ENCODE measurements at regions not wholly inside any gene's neighbourhood (a gene's known extent, or its start where the extent isn't known, plus 50 kb on each side); places are given as distances from the start of the nearest gene placed in this dataset.

- WGBS (ENCODE audit: insufficient coverage, low coverage, missing lambda C conversion rate), result 0% methylated on average over 2 of the region's 2 CpGs
- Histone ChIP-seq H3K4me1 (replicated peaks in 1 of 2; ENCODE audit: control insufficient read depth in 2 of 2, insufficient read depth in 2 of 2, low read length in 2 of 2) (no peaks in the 10 kb centered on the region), H3K79me2 (ENCODE audit: control insufficient read depth, insufficient read depth, low read length) (no peaks in the 10 kb centered on the region), H3K27ac (ENCODE audit: extremely low read depth, low read depth, low read length) (no peak overlapping the region), H3K27me3 (ENCODE audit: control insufficient read depth in 2 of 2, insufficient read depth in 2 of 2, low read length in 2 of 2) (no peaks in the 10 kb centered on the region), H3K9me3 (replicated peaks; ENCODE audit: control insufficient read depth, insufficient read depth, low read depth, low read length) (no peaks in the 10 kb centered on the region), H3K4me3 (no peak overlapping the region), H2AFZ (ENCODE audit: low read depth, low read length) (no peak overlapping the region), H3K9me1 (ENCODE audit: control insufficient read depth, insufficient read depth, low read length) (no peaks in the 10 kb centered on the region), H3K9ac (ENCODE audit: insufficient read depth in 1 of 2, low read depth in 2 of 2, low read length in 2 of 2) (no peak overlapping the region), H4K20me1 (replicated peaks; ENCODE audit: control insufficient read depth, insufficient read depth, low read length) (no peaks in the 10 kb centered on the region), H3K4me2 (ENCODE audit: insufficient read depth, low read length) (no peak overlapping the region), H3K36me3 (ENCODE audit: control insufficient read depth, insufficient read depth, low read length) (no peaks in the 10 kb centered on the region)
- DNase-seq (ENCODE audit: extremely low read depth in 1 of 4, low spot score in 3 of 4) (no peak), ATAC-seq (no peak), FAIRE-seq (no peak)
- in situ Hi-C loops (cut with MboI), result no loop called here
- intact Hi-C loops (cut with micrococcal nuclease), result no loop called here
- CTCF ChIA-PET (ENCODE audit: low intra/inter-chr PET ratio), result no interaction called here
- BruUV-seq (replicated peaks), result no TSS peak
- POLR2A ChIA-PET, result no interaction called here
- TF ChIP-seq ZNF507 (tag; conservative IDR thresholded peaks at IDR 0.05) (no peak), POLR2B (IDR thresholded peaks at IDR 0.05; ENCODE audit: low read depth, partially characterized antibody) (no peak), HCFC1 (IDR thresholded peaks at IDR 0.05; ENCODE audit: low read depth, low read length) (no peak), MITF (IDR thresholded peaks at IDR 0.05) (no peak), E2F4 (CRISPR knock-in tag; IDR thresholded peaks at IDR 0.05; ENCODE audit: low read depth) (no peak), ARID4B (CRISPR knock-in tag; IDR thresholded peaks at IDR 0.05) (no peak), ZNF165 (CRISPR knock-in tag; IDR thresholded peaks at IDR 0.05; ENCODE audit: borderline replicate concordance) (no peak), ZNF431 (CRISPR knock-in tag; IDR thresholded peaks at IDR 0.05) (no peak), ARID3A (IDR thresholded peaks at IDR 0.05; ENCODE audit: borderline replicate concordance, low read depth, low read length) (no peak), SRF (CRISPR knock-in tag; IDR thresholded peaks at IDR 0.05) (no peak), ZBED1 (IDR thresholded peaks at IDR 0.05) (no peak), GMEB1 (CRISPR knock-in tag; IDR thresholded peaks at IDR 0.05) (no peak), CHD4 (IDR thresholded peaks at IDR 0.05; ENCODE audit: insufficient read depth, insufficient replicate concordance, low read depth, low read length, poor library complexity, severe bottlenecking) (no peak)
Observed at GRCh38 chr2:220583725-220584124, 956.3 kb downstream of the SLC4A3 start.

Data from K562 (cell line).